A673 (cell line): ENCODE measurements at regions not wholly inside any gene's neighbourhood (a gene's known extent, or its start where the extent isn't known, plus 50 kb on each side); places are given as distances from the start of the nearest gene placed in this dataset.

Source experiments
- EZH2 ChIP-seq: fragments of 200-600 bp; sonication (generic); IDR thresholded peaks from 2 replicates; pipeline ENCODE4 v1.6.1; 2017; ENCODE audit warnings: borderline replicate concordance, low read depth, mild to moderate bottlenecking, mixed read lengths, antibody characterized with exemption, low read length; ENCODE audit not compliant: poor library complexity, severe bottlenecking
- TF ChIP-seq, protein P1 (sequence below): fragments of 300-800, 200-600 bp; sonication (generic); conservative IDR thresholded peaks from 2 replicates; pipeline ENCODE4 v1.5.1; 2017; ENCODE audit warnings: low read depth, mild to moderate bottlenecking, antibody characterized with exemption, low read length, moderate library complexity, mixed read lengths

DNA sequence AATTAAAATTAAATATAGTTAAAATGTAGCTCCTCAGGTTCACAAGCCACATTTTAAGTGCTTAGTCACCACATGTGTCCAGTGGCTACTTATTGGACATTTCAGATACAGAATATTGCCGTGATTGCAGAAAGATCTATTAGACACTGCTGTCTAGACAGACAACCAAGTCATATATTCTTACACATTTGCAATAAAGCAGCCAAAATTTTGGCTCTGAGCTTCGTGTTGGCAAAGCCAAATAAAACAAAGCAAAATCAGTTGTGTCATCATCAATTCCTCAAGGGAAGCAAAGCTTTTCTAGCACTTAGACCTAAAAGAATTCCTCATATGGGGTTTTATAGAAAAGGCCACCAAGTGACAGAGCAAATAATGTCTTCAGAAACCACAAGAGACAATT lies 193.1 kb upstream of the LPP start:
- TF ChIP-seq, protein P1, sequence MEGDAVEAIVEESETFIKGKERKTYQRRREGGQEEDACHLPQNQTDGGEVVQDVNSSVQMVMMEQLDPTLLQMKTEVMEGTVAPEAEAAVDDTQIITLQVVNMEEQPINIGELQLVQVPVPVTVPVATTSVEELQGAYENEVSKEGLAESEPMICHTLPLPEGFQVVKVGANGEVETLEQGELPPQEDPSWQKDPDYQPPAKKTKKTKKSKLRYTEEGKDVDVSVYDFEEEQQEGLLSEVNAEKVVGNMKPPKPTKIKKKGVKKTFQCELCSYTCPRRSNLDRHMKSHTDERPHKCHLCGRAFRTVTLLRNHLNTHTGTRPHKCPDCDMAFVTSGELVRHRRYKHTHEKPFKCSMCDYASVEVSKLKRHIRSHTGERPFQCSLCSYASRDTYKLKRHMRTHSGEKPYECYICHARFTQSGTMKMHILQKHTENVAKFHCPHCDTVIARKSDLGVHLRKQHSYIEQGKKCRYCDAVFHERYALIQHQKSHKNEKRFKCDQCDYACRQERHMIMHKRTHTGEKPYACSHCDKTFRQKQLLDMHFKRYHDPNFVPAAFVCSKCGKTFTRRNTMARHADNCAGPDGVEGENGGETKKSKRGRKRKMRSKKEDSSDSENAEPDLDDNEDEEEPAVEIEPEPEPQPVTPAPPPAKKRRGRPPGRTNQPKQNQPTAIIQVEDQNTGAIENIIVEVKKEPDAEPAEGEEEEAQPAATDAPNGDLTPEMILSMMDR = no peak
- no peak for TF ChIP-seq EZH2
